ENCODE measurements at regions not wholly inside any gene's neighbourhood (a gene's known extent, or its start where the extent isn't known, plus 50 kb on each side); places are given as distances from the start of the nearest gene placed in this dataset.

DNA sequence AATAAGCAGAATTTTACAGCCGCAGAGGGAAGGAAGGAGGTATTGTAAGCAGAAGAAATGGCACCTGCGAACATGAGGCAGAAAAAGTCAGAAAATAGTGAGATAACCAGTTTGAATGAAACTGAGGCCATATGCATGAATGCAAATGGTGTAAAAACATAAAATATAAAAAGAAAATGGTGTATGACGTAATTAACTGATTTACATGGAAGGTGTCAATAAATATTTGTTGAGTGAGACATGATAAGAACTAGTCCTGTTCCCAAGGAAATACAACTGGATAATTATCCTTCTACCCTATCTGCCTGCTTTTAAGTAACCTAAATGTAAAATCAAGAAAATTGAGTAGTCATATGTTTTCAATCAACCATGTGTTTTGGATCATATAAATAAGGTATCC lies 178.1 kb upstream of the TOX3 start:
- H3K27ac ChIP-seq = no peak overlapping the region
- no peaks in the 10 kb centered on the region for H3K36me3 ChIP-seq
- H3K4me1 ChIP-seq (ENCODE audit: control insufficient read depth in 1 of 2, insufficient read depth in 1 of 2, low read depth in 1 of 2, low read length in 1 of 2) = peaks cover 10 to 15% of the 10 kb centered on the region in 2 experiments
- no peak overlapping the region for H3K4me3 ChIP-seq (ENCODE audit: low read depth in 1 of 2, low read length in 1 of 2)
- no peaks in the 10 kb centered on the region for H3K27me3 ChIP-seq
- H3K9me3 ChIP-seq = no peaks in the 10 kb centered on the region
- TF ChIP-seq, protein P1, sequence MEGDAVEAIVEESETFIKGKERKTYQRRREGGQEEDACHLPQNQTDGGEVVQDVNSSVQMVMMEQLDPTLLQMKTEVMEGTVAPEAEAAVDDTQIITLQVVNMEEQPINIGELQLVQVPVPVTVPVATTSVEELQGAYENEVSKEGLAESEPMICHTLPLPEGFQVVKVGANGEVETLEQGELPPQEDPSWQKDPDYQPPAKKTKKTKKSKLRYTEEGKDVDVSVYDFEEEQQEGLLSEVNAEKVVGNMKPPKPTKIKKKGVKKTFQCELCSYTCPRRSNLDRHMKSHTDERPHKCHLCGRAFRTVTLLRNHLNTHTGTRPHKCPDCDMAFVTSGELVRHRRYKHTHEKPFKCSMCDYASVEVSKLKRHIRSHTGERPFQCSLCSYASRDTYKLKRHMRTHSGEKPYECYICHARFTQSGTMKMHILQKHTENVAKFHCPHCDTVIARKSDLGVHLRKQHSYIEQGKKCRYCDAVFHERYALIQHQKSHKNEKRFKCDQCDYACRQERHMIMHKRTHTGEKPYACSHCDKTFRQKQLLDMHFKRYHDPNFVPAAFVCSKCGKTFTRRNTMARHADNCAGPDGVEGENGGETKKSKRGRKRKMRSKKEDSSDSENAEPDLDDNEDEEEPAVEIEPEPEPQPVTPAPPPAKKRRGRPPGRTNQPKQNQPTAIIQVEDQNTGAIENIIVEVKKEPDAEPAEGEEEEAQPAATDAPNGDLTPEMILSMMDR (IDR thresholded peaks at IDR 0.05) = no peak

DNA sequence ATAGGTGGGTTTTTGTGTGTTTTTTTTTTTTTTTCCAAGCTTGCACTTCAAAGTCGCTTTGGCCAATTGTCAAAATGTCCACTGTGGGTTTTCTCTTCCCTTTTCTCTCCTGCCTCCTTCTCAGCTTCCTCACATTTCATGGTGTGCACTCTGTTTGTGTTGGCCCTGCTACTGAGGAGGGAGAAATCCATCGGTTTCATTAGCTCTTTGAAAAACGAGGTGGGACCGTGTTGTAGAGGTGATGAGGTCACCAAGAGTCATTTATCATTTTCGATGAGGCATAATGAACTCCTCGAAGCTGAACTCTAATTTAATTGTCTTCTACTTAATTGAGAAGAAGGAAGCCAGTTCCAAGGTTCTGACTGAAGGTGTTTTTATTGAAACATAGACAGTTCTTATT lies 174.4 kb upstream of the TOX3 start:
- Histone ChIP-seq H3K27ac (no peak overlapping the region), H3K4me3 (ENCODE audit: low read depth in 1 of 2, low read length in 1 of 2) (no peak overlapping the region), H3K36me3 (no peaks in the 10 kb centered on the region), H3K4me1 (ENCODE audit: control insufficient read depth in 1 of 2, insufficient read depth in 1 of 2, low read depth in 1 of 2, low read length in 1 of 2) (no peaks in the 10 kb centered on the region), H3K9me3 (no peaks in the 10 kb centered on the region), H3K27me3 (no peaks in the 10 kb centered on the region)
- TF ChIP-seq, protein P1 (IDR thresholded peaks at IDR 0.05) = no peak

DNA sequence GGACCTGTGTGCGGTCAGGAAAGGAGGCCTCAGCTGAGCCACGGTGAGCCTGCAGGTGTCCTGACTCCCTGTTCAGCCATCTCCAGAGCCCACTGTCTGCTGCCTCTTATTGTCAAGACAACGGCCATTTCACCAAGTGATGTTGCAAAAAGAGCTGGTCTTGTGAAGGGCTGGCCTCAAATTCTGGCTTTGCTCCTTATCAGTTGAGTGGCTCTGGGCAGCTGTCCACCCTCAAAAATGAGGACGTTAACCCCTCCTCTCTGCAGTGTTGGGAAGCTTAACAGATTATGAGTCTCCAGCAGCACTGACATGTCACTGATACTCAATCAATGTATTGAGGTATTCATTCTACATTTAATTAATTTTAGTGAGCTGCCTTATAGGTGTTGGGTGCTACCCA lies 171.1 kb upstream of the TOX3 start:
- Histone ChIP-seq H3K4me1 (ENCODE audit: control insufficient read depth in 1 of 2, insufficient read depth in 1 of 2, low read depth in 1 of 2, low read length in 1 of 2) (no peaks in the 10 kb centered on the region), H3K27me3 (no peaks in the 10 kb centered on the region), H3K9me3 (no peaks in the 10 kb centered on the region), H3K36me3 (no peaks in the 10 kb centered on the region), H3K4me3 (ENCODE audit: low read depth in 1 of 2, low read length in 1 of 2) (no peak overlapping the region), H3K27ac (no peak overlapping the region)
- TF ChIP-seq, protein P1 (IDR thresholded peaks at IDR 0.05) = no peak

DNA sequence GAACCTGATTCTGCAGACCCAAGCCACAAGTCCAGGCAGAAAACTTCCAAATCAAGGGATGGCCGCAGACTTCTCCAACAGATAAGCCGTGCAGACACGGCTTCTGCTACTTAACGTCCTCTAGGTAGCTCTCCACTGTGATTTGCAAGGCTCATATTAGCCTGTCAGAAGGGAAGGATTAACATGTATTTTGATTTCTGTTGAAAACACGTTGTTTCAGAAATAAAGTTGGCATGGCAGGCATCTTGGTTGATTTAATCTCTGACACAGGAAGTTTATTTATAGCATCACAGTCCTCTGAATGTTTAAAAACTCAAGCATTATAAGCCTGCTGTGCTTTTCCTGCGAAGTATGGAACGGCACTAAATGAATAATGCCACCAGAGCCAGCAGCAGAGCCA lies 166.8 kb upstream of the TOX3 start:
- Histone ChIP-seq H3K4me1 (ENCODE audit: control insufficient read depth in 1 of 2, insufficient read depth in 1 of 2, low read depth in 1 of 2, low read length in 1 of 2) (no peaks in the 10 kb centered on the region), H3K9me3 (no peaks in the 10 kb centered on the region), H3K27me3 (no peaks in the 10 kb centered on the region), H3K36me3 (no peaks in the 10 kb centered on the region), H3K4me3 (ENCODE audit: low read depth in 1 of 2, low read length in 1 of 2) (no peak overlapping the region), H3K27ac (no peak overlapping the region)
- TF ChIP-seq, protein P1 (IDR thresholded peaks at IDR 0.05) = no peak

DNA sequence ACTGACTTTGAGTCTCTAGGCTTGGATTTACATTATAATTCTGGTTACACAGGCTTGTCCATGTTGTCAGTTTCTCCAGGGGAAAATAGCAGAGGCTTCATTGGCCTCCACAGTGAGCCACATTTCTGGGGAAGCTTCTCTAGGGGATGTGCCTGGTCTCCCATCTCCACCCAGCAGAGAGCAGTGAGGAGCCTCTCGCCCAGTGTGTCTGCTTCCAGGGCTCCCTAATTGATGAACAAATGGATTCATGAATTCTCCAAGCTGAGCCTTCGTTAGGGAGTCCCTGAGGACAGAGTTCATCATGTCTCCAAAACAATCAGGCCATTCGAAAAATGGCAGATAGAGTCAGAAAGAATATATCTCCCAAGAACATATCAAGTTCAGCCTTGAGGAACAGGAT lies 162.4 kb upstream of the TOX3 start:
- H3K9me3 ChIP-seq = no peaks in the 10 kb centered on the region
- TF ChIP-seq, protein P1 (IDR thresholded peaks at IDR 0.05) = no peak
- no peaks in the 10 kb centered on the region for H3K4me1 ChIP-seq (ENCODE audit: control insufficient read depth in 1 of 2, insufficient read depth in 1 of 2, low read depth in 1 of 2, low read length in 1 of 2)
- H3K36me3 ChIP-seq = no peaks in the 10 kb centered on the region
- no peak overlapping the region for H3K27ac ChIP-seq
- no peak overlapping the region for H3K4me3 ChIP-seq (ENCODE audit: low read depth in 1 of 2, low read length in 1 of 2)
- no peaks in the 10 kb centered on the region for H3K27me3 ChIP-seq

DNA sequence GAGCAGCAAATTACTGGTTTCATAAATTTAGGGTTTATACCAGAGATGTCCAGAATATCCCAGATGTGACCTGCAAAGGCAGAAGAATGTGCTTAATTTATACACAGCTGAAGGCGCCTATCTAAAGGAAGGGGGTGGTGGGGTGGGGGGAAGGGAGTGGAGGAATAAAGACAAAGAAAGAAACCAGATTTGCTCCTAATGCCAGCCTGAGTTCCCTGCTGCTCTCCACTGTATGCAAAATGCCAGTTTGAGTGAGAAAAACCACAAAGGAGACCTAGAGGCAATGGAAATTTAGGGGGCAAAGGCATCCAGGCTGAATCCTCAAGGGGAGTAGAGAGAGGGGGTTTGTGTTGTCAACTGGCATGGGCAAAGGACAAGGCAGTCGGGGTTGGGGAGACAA lies 161.5 kb upstream of the TOX3 start:
- Histone ChIP-seq H3K4me3 (ENCODE audit: low read depth in 1 of 2, low read length in 1 of 2) (no peak overlapping the region), H3K27ac (no peak overlapping the region), H3K27me3 (no peaks in the 10 kb centered on the region), H3K36me3 (no peaks in the 10 kb centered on the region), H3K9me3 (no peaks in the 10 kb centered on the region), H3K4me1 (ENCODE audit: control insufficient read depth in 1 of 2, insufficient read depth in 1 of 2, low read depth in 1 of 2, low read length in 1 of 2) (no peaks in the 10 kb centered on the region)
- TF ChIP-seq, protein P1 (IDR thresholded peaks at IDR 0.05) = no peak
